NCI-H128 (cell line): ENCODE measurements at regions not wholly inside any gene's neighbourhood (a gene's known extent, or its start where the extent isn't known, plus 50 kb on each side); places are given as distances from the start of the nearest gene placed in this dataset.
A peak's percentile ranks its signal among the peaks of the same experiment; 100 is the strongest.

Source experiments
- DNase-seq: peaks from one replicate; lab custom pipeline; 2025; ENCODE audit not compliant: unreplicated experiment; lab: John Stamatoyannopoulos, UW

GRCh38 chr6:98586163-98586562 is 248.2 kb upstream of the POU3F2 start:
- DNase-seq, result no peak

- no peak for DNase-seq
These were observed 246.8 kb upstream of the POU3F2 start for GRCh38 chr6:98587555-98587954.

GRCh38 chr6:98589536-98589935 is 244.8 kb upstream of the POU3F2 start:
- no peak for DNase-seq

DNA sequence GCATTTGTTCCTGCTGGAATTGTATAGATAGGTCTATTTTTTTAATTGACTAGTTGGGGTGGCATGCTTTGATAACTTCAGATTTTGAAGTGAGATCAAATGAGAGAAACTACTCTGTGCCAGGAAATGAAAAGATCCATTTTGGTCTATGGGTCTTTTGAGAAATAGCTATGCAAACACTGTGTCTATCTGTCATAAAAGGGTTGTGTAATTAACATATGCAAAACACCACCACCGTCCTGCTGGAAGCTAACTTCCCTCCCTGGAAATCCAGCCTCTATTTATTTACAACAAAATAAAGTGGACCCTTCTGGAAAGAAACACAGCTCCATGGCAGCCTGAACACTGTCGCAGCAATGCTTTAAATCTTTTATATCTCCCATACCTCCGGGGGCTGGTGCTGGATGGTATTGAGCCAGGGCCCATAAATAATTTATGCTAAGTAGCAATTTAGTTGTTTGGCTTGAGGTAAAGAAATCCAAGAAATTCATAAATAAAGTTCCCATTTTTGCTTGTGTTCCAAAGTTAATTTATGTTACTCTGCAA is 244.2 kb upstream of the POU3F2 start:
- DNase-seq, result no peak

GRCh38 chr6:98590997-98591396 is 243.4 kb upstream of the POU3F2 start:
- no peak for DNase-seq

- no peak for DNase-seq
These were observed 240.7 kb upstream of the POU3F2 start for GRCh38 chr6:98593676-98594075.

DNA sequence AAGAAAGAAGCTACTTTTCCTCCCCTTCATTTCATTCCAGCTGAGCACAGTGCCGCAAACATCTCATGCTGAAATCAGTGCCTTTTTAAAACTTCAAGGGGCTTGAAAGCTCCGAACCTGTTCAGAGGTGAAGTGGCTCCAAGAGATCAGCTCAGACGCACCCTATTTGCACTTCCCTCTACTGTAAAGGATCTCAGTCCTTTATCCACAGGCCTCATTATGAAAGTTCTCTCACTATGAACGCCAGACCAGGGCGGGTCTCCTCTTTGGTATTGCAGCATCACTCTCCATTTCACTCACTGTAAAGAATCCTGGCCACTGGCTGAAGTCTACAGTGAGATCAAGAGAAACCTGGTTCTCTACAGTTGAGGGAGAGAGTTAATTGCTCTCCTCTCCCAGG is 232.7 kb upstream of the POU3F2 start:
- DNase-seq, result no peak

DNA sequence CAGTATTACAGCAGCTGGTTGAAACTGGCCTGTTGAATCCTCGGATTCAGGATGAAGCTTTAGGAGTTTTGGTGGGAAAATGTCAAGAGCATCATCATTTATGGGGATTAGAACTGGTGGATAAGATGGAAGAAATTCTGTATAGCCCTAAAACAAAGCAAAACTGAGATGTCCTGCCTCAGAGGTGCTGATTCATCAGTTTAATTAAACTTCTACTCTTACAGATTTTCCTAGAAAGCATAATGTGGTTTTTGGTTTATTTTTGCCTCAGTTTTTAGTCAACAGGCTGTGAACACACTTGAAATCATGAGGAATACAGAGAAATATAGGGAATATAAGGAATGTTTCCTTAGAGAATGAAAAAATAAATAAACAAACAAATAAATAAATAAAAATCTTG is 228.7 kb upstream of the POU3F2 start:
- no peak for DNase-seq

GRCh38 chr6:98627129-98627775 is 207.1 kb upstream of the POU3F2 start:
- DNase-seq, result no peak

GRCh38 chr6:98633886-98634285 is 200.5 kb upstream of the POU3F2 start:
- DNase-seq, result no peak

DNA sequence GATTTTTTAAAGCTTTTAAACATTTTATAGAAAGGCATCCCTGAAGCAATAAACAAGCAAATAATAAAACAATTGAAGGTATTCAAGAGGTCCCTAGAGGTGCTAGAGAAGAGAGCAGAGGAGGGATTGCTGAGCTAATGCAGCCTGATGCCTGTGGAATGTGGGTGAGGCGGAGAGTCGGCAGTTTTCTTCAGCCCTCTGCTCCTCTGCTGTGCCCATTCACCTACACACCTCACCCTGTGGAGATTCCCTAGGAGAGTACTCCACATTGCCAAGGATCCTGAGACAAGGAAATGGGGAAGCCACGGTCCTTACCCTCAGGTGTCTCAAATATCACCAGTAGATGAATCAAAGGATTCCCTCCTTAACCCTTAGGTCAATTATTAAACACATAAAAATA is 199.8 kb upstream of the POU3F2 start:
- DNase-seq, result no peak

GRCh38 chr6:98635191-98635590 is 199.2 kb upstream of the POU3F2 start:
- DNase-seq, result no peak

DNA sequence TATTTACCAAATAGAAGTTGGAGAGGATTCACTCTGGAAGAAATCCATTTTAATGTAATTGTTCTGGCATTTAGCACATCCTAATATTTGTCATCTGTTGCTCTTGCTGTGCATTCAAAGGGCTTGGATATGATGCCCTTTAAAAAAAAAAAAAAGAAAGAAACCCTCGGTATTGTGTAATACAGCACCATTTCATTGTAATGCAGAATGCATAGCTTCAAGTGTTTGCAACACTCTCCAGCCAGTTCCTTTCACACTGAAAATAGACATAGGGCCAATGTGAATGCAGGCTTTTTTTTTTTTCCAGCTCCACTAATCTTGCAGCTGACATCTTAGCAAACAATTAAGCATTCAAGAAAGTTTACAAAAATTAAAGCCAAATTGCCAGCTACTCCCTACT is 197.4 kb upstream of the POU3F2 start:
- DNase-seq, result peak; percentile 27

GRCh38 chr6:98639089-98639635 is 195.2 kb upstream of the POU3F2 start:
- no peak for DNase-seq

- DNase-seq, result no peak
These were observed 194.0 kb upstream of the POU3F2 start for GRCh38 chr6:98640366-98640765.

DNA sequence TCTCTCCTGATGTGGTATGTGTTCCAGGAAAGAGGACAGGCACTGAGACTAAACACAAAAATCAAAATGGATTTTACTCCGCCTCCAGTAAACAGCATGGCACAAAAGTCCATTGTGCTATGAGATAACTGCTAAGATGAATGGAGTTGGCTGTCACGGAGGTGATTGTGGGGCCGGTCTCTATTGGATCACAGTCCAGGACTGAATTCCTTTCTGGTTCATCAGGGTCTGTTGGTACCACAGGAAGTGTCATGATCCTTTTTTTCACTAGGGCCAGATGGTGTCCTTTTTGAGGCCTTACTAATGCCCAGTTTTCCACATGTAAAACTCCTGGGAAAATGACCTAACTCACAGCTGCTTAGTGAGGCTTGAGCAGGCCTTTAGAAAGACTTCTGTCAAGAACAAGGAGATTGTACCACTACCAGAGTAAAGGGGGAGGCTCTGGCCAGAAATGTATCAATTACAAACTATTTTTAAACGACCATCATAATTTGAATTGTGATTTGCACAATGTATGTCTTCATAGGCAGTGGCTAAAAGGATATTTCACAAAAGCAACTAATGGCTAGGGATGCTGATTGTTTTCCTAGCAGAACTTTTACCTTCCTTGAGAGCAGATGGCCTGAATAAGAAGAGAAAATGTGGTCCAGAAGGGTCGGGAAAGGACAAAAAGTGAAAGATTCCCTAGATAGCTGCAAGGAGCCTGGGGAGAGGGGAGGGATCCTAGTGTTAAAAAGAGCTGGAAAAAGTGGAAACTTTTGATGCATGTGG is 192.2 kb upstream of the POU3F2 start:
- DNase-seq, result no peak

DNA sequence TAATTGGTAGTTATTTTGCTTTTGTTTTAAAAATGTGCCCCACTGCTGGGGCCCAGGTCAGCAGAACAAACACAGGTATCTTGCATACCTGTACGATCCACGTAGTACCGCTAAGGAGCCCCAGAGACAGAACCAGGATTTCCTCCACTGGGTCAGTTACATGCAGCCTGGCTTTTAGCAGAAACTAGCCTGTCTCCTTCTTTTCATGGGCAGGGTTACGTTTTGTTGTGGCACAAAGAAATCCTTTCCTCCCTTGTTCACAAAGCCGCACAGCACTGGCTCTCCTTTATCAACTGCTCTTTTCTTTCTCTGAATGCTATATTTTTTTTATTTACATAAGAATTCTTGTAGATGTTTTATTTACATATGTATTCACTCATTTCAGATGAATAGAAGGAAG is 190.3 kb upstream of the POU3F2 start:
- no peak for DNase-seq

GRCh38 chr6:98648211-98648914 is 186.0 kb upstream of the POU3F2 start:
- DNase-seq, result peak; percentile 48

- DNase-seq, result no peak
These were observed 183.4 kb upstream of the POU3F2 start for GRCh38 chr6:98650941-98651340.

GRCh38 chr6:98653179-98653578 is 181.2 kb upstream of the POU3F2 start:
- DNase-seq, result no peak

DNA sequence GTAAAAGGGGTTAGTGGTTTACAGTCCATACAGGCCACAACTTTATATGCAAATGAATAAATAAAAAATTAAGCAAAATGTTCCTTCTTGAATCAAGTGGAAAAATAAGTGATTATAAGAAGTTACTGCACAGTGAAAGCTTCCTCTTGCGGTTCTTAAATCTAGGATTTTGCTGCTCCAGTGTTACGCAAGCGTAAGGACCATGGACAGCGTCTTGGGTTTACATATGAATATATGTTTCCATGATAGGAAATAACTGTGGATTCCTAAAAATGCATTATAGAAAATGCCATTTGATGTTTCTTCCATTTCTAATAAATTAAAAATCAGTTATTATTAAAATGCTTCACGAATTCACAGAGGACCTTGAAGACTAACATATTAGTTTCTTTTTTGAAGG is 176.6 kb upstream of the POU3F2 start:
- DNase-seq, result no peak

- DNase-seq, result no peak
These were observed 165.0 kb upstream of the POU3F2 start for GRCh38 chr6:98669371-98669770.
